GM12872 (cell line): ENCODE measurements at regions not wholly inside any gene's neighbourhood (a gene's known extent, or its start where the extent isn't known, plus 50 kb on each side); places are given as distances from the start of the nearest gene placed in this dataset.

Experiments used
- TF ChIP-seq, protein P1 (sequence below): IDR thresholded peaks from 3 replicates; pipeline ENCODE4 v1.5.1; 2011; ENCODE audit warnings: low read depth, mild to moderate bottlenecking, low read length, moderate library complexity; ENCODE audit not compliant: insufficient read depth

- TF ChIP-seq, protein P1, sequence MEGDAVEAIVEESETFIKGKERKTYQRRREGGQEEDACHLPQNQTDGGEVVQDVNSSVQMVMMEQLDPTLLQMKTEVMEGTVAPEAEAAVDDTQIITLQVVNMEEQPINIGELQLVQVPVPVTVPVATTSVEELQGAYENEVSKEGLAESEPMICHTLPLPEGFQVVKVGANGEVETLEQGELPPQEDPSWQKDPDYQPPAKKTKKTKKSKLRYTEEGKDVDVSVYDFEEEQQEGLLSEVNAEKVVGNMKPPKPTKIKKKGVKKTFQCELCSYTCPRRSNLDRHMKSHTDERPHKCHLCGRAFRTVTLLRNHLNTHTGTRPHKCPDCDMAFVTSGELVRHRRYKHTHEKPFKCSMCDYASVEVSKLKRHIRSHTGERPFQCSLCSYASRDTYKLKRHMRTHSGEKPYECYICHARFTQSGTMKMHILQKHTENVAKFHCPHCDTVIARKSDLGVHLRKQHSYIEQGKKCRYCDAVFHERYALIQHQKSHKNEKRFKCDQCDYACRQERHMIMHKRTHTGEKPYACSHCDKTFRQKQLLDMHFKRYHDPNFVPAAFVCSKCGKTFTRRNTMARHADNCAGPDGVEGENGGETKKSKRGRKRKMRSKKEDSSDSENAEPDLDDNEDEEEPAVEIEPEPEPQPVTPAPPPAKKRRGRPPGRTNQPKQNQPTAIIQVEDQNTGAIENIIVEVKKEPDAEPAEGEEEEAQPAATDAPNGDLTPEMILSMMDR = peak; percentile 56
Measured at GRCh38 chr17:71959154-71959553, 161.7 kb upstream of the SOX9 start.

DNA sequence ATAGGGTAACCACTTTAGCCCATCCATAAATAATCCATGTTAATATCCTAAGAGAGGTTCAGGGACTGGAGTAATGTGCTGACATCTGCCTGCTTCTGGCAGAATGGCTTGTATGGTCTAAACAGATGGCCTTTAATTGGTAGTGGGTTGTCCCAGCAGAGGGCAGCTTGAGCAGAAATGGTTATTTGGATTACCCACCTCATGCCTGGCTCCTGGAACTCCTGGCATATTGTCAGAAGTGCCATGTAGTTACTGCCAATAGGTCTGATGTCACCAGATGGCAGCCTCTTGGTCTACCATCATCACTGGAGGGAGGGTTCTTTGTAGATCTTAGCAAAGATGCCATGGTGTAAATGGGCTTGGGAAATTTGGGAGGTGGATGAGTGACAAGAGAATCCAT is 157.5 kb upstream of the SOX9 start:
- TF ChIP-seq, protein P1 = no peak

DNA sequence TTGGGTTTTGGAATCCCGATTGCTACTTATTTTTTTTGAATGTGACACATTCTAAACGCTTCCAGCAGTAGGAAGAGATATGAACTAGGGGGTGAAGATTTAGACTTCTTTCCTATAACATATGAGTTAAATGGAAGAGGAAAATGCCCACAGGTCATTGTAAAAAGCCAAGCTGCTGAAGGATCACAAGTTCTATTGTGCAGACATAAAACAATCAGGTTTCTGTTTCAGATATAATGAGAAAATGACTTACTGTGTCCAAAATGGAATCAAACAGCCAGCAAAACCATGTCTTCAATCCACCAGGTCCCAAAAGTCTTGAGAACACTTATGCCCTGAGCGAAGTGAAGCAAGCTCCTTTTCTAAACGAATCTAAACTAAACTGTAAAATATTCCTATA is 157.0 kb upstream of the SOX9 start:
- TF ChIP-seq, protein P1 = no peak

- TF ChIP-seq, protein P1 = no peak
Measured at GRCh38 chr17:71964559-71964958, 156.3 kb upstream of the SOX9 start.

DNA sequence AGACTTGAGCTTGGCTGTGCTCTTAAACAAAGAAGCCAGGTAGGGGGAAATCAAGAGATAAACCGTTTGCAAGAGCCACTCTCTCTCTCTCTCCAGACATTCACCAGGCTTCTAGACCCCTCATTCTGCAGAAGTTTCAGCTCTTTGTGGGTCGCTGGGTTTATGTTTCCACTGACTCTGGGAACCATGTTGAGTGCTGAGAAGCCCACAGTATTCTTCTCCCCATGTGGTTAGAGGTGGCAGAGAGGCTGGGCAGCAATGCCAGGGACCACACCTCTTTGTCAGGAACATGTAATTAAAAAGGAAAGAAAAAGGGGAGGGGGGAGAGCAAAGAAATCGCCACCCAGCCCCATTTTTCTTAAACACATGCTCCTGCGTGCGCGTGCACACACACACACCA is 154.8 kb upstream of the SOX9 start:
- TF ChIP-seq, protein P1 = no peak

GRCh38 chr17:71966459-71967313 is 154.1 kb upstream of the SOX9 start:
- TF ChIP-seq, protein P1 = no peak

- TF ChIP-seq, protein P1 = no peak
Measured at GRCh38 chr17:71969500-71969899, 151.3 kb upstream of the SOX9 start.
